Activated naive CD4-positive, alpha-beta T cell treated with anti-CD3 and anti-CD28 coated beads, Interleukin-2, amount 10 ng/mL, durations not matched to agents 7 days and 5 days (primary cell): ENCODE measurements at regions not wholly inside any gene's neighbourhood (a gene's known extent, or its start where the extent isn't known, plus 50 kb on each side); places are given as distances from the start of the nearest gene placed in this dataset.

Experiments used
- CTCF ChIA-PET: fragments of 350-600 bp; sonication (Branson Sonifier 250); formaldehyde crosslinking; loops from one replicate; lab custom pipeline; 2021; ENCODE audit warnings: antibody characterized with exemption; lab: Charles Lee
- DNase-seq: peaks from one replicate; pipeline ENCODE4 v3.0.0-alpha.2; 2020
- H3K27ac Mint-ChIP-seq: one replicate; pipeline ENCODE4 v1.8.0; 2021; ENCODE audit warnings: mild to moderate bottlenecking, moderate library complexity, mixed read lengths
- H3K27me3 Mint-ChIP-seq: one replicate; pipeline ENCODE4 v1.8.0; 2021; ENCODE audit warnings: mild to moderate bottlenecking, mixed read lengths
- H3K36me3 Mint-ChIP-seq: one replicate; pipeline ENCODE4 v1.8.0; 2021; ENCODE audit warnings: mixed read lengths
- H3K4me1 Mint-ChIP-seq: one replicate; pipeline ENCODE4 v1.8.0; 2021; ENCODE audit warnings: mixed read lengths
- H3K4me3 Mint-ChIP-seq: one replicate; pipeline ENCODE4 v1.8.0; 2021; ENCODE audit warnings: mild to moderate bottlenecking, moderate library complexity, mixed read lengths
- H3K9me3 Mint-ChIP-seq: one replicate; pipeline ENCODE4 v1.8.0; 2021; ENCODE audit warnings: mixed read lengths

DNA sequence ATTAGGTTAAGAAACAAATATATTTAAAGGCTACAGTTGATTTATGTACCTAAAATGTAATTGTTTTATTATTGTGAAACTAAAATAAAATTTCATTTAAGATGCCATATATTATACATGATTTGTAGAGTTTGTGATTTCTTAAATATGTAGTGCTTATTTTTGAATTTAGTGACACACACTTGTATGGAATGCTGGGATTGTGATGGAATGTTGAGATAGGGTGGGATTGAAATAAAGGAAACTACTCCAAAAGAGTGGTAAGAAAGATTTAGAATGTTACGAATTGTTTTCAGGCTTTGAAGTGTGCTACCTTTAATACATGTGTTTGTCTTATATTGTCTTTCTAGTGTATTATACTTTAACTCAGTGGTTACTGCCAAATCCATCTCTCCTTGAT lies 330.3 kb upstream of the PITX2 start:
- CTCF ChIA-PET: no interaction called here
- no peak for DNase-seq
- Mint-ChIP-seq H3K4me1 (no peaks in the 10 kb centered on the region), H3K27me3 (no peaks in the 10 kb centered on the region), H3K36me3 (no peaks in the 10 kb centered on the region), H3K4me3 (no peak overlapping the region), H3K9me3 (no peaks in the 10 kb centered on the region), H3K27ac (no peak overlapping the region)

DNA sequence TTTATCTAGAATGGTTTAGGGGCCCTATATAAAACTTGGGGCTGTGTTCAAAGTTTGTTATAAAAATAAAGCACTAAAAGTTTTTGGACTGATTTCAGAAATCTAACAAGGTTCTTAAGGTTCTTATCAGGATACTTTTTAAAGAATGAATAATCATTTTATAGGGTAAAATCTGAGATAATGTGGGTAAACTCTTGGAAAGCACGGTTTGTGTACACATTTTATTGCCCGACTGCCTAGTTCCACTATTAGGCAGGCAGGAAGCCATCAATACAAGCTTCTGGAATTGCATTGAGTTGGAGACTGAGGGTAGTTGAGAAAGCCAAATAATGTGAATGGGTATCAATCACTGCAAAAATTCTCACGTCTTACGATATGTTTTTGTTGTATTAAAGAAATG lies 331.0 kb upstream of the PITX2 start:
- DNase-seq: no peak
- CTCF ChIA-PET: no interaction called here
- no peaks in the 10 kb centered on the region for H3K4me1 Mint-ChIP-seq
- no peaks in the 10 kb centered on the region for H3K9me3 Mint-ChIP-seq
- no peaks in the 10 kb centered on the region for H3K36me3 Mint-ChIP-seq
- H3K27me3 Mint-ChIP-seq: no peaks in the 10 kb centered on the region
- no peak overlapping the region for H3K4me3 Mint-ChIP-seq
- no peak overlapping the region for H3K27ac Mint-ChIP-seq

DNA sequence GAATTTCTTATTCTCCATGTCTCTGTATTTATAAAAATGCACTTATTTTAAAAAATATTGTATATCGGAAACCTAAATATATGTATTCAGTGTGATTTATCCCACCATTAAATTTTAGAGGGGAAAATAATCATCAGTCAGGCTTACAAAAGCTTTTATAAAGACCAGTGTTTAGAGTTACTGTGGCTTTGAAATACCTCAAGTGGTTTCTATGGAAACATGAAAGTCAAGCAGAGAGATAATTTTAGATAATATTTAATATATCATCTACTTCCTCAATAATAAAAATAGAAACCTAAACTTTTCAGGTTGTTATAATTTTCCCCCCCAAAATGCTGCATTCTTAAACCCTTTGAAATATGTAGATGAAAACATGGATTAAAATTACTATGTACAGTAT lies 332.9 kb upstream of the PITX2 start:
- Mint-ChIP-seq H3K36me3 (no peaks in the 10 kb centered on the region), H3K4me3 (no peak overlapping the region), H3K4me1 (no peaks in the 10 kb centered on the region), H3K27me3 (no peaks in the 10 kb centered on the region), H3K27ac (no peak overlapping the region), H3K9me3 (no peaks in the 10 kb centered on the region)
- CTCF ChIA-PET: no interaction called here
- no peak for DNase-seq

DNA sequence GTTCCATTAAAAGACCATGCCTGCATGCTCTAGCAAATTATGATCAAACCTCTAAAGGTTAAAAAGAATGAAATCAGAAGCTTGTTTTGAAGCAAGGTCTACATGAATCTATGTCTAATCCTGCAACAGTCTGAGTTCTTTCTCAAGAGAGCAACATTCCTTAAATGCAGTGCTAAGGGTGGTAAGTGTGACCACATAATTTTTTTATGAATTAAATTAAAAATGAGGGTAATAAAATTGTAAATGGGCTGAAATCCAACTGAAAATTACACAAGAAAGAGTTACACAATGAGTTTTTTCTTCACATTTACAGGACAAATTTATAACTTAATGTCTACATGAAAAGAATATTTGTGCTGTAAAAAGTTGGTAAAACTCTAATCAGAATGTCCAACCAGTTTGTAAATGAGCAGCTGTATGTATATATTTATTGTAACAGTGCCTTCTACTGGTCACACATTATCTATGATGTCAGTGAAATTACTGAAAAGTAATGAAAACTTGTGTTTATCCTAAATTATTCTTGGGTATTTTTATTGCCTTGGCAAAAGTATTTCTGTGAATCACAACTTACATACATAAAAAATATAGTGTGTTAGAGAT lies 336.3 kb upstream of the PITX2 start:
- CTCF ChIA-PET: no interaction called here
- no peak overlapping the region for H3K27ac Mint-ChIP-seq

DNA sequence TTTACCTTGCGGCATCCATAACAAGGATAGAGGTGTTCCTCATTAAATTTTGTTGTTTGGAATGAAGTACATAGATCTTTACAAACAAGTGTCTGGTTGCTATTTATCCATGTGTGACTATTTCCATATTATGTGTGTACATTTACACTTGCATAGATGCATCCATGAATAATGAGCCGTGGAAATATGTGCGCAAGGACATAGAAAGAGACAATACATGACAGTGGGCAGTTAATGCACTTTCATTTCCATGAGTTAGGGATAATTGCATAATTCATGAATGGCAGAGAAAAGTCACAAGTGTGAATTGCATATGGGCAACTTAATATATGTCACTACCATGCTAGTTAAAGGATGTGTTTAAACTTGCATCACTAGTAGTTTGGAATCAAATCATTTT lies 338.2 kb upstream of the PITX2 start:
- H3K4me1 Mint-ChIP-seq: no peaks in the 10 kb centered on the region
- no peaks in the 10 kb centered on the region for H3K9me3 Mint-ChIP-seq
- no peak overlapping the region for H3K27ac Mint-ChIP-seq
- H3K4me3 Mint-ChIP-seq: no peak overlapping the region
- DNase-seq: no peak
- no peaks in the 10 kb centered on the region for H3K27me3 Mint-ChIP-seq
- no peaks in the 10 kb centered on the region for H3K36me3 Mint-ChIP-seq
- CTCF ChIA-PET: no interaction called here

More for the DNA sequence above, 336.3 kb upstream of the PITX2 start:
- H3K4me1 Mint-ChIP-seq: no peaks in the 10 kb centered on the region
- no peaks in the 10 kb centered on the region for H3K36me3 Mint-ChIP-seq
- H3K4me3 Mint-ChIP-seq: no peak overlapping the region
- no peak for DNase-seq
- no peaks in the 10 kb centered on the region for H3K9me3 Mint-ChIP-seq
- H3K27me3 Mint-ChIP-seq: no peaks in the 10 kb centered on the region

DNA sequence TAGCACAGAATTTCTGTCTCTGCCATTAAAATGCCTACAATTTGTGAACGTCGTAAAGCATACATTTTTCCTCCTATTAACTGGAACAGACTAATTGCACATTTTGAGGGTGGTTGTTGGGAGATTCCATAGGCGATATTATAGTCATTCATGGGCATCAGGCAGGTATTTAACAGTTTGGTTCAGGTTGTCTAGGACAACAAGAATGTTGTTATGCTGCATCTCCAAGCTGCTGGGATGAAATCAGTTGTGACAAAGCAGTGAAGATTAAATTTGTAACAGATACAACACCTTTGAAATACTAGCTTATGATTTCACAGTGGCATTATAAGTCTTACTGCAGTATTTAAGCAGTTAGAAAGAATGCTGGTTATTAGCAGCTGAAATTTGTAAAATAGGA lies 339.7 kb upstream of the PITX2 start:
- no peak overlapping the region for H3K27ac Mint-ChIP-seq
- no peaks in the 10 kb centered on the region for H3K9me3 Mint-ChIP-seq
- DNase-seq: no peak
- no peaks in the 10 kb centered on the region for H3K36me3 Mint-ChIP-seq
- H3K4me3 Mint-ChIP-seq: no peak overlapping the region
- no peaks in the 10 kb centered on the region for H3K27me3 Mint-ChIP-seq
- CTCF ChIA-PET: no interaction called here
- H3K4me1 Mint-ChIP-seq: no peaks in the 10 kb centered on the region

DNA sequence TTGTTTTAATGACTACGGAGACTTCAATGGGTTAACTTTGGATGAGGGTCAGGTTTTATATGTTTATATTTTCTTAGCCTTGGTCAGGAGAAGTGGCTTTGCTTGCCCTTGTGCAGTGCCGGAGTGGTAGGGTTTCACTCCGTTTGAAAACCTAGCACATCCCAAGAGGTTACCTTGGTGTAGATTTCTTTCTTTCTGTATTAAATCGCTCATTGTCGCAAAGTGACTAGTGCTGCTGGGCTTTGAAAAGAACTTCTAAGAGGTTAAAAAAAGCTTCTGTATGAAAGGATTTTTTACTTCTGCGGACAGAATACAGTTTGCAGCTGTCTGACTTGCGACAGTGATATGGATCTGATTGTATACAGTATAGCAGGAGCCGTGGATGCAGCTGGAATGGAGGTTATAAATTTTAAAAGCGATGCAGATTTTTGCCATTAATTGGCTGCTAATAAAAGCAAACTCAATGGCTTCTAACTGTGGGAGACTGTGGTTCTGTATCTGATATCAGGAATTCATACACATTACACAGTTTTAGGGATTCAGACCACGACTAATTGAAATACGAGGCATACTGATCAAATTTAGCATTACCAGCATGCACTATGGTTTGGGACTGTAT lies 340.9 kb upstream of the PITX2 start:
- Mint-ChIP-seq H3K4me1 (no peaks in the 10 kb centered on the region), H3K27ac (no peak overlapping the region), H3K36me3 (no peaks in the 10 kb centered on the region), H3K9me3 (no peaks in the 10 kb centered on the region), H3K4me3 (no peak overlapping the region), H3K27me3 (no peaks in the 10 kb centered on the region)
- CTCF ChIA-PET: no interaction called here
- no peak for DNase-seq

DNA sequence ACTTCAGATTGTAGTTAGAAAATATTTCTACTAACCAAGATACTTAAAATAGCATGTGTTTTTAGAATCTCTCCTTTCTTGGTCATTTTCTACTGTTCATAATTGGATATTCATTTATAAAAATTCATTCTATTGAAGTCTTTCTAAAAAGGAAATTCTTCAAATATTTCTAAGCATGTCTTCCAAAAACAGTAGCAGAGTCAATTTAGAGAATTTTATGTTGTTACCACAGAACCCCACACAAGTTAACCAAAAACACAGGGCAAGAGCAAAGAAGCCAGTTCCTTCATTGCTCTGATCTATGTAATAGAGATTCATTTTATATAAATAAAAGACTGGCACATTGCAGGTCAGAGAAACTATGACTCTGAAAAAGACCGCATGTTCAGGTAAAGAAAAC lies 345.1 kb upstream of the PITX2 start:
- H3K27ac Mint-ChIP-seq: no peak overlapping the region
- H3K36me3 Mint-ChIP-seq: no peaks in the 10 kb centered on the region
- H3K4me3 Mint-ChIP-seq: no peak overlapping the region
- no peaks in the 10 kb centered on the region for H3K4me1 Mint-ChIP-seq
- DNase-seq: no peak
- H3K9me3 Mint-ChIP-seq: no peaks in the 10 kb centered on the region
- CTCF ChIA-PET: no interaction called here
- H3K27me3 Mint-ChIP-seq: no peaks in the 10 kb centered on the region

DNA sequence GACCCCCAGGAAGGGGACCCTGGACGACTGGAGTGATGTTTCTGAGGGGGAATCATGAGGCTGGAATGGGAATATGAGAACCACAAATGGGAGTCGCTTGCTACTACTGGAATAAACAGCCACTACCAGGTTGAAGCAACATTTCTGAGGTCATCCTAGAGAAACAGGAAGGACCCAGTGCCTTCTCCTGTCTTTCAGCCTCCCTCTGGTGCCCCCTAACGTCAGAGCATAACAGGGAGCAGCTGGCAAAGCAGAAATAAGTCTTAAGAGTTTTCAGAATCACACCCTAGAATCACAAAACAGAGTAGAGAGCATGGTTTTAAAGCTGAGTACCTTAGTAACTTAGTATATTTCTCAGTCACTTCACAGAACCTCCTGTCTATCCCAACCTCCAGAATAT lies 347.8 kb upstream of the PITX2 start:
- peak; percentile 20 for DNase-seq
- no peaks in the 10 kb centered on the region for H3K9me3 Mint-ChIP-seq
- CTCF ChIA-PET: no interaction called here
- no peaks in the 10 kb centered on the region for H3K36me3 Mint-ChIP-seq
- no peaks in the 10 kb centered on the region for H3K27me3 Mint-ChIP-seq
- no peaks in the 10 kb centered on the region for H3K4me1 Mint-ChIP-seq
- H3K27ac Mint-ChIP-seq: no peak overlapping the region
- H3K4me3 Mint-ChIP-seq: no peak overlapping the region

DNA sequence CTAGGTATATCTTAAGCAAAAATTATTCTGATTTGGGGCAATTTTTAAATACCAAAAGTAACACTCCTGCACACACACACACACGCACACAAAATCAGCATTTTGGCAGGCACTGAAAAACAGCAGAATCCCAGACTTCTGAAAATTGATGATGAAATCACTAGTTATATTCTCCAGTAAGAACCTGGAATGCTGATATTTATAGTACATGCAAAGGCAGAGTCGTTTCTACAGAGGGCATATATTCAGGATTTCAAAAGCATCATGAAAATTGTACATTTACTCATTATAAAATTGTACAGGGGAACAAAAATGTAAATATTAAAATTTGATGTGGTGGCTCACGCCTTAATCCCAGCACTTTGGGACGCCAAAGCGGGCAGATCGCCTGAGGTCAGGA lies 352.5 kb upstream of the PITX2 start:
- Mint-ChIP-seq H3K4me3 (no peak overlapping the region), H3K27me3 (no peaks in the 10 kb centered on the region), H3K36me3 (no peaks in the 10 kb centered on the region), H3K27ac (no peak overlapping the region), H3K9me3 (peaks cover 2% of the 10 kb centered on the region), H3K4me1 (no peaks in the 10 kb centered on the region)
- CTCF ChIA-PET: no interaction called here
- no peak for DNase-seq

DNA sequence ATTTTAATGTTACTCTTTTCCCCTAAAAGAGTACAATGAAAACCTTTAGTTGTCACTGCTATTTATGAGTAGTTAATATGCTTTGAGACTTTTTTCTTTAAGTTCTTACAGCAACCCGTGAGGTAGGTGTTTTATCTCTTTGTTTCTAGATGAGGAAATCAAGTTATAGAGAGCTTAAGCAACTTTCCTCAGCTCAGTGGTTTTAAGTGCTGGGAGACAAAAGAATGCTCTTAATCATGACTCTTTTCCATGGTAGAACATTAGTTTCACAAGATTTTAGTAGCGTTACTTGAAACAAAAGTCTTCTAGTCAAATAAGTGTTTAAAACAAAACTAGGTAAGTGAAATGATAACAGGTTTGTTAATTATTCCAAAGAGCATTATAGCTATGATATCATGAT lies 354.7 kb upstream of the PITX2 start:
- CTCF ChIA-PET: no interaction called here
- H3K4me3 Mint-ChIP-seq: no peak overlapping the region
- no peak for DNase-seq
- H3K9me3 Mint-ChIP-seq: peaks cover 2% of the 10 kb centered on the region
- H3K27ac Mint-ChIP-seq: no peak overlapping the region
- H3K36me3 Mint-ChIP-seq: no peaks in the 10 kb centered on the region
- H3K27me3 Mint-ChIP-seq: no peaks in the 10 kb centered on the region
- H3K4me1 Mint-ChIP-seq: no peaks in the 10 kb centered on the region

DNA sequence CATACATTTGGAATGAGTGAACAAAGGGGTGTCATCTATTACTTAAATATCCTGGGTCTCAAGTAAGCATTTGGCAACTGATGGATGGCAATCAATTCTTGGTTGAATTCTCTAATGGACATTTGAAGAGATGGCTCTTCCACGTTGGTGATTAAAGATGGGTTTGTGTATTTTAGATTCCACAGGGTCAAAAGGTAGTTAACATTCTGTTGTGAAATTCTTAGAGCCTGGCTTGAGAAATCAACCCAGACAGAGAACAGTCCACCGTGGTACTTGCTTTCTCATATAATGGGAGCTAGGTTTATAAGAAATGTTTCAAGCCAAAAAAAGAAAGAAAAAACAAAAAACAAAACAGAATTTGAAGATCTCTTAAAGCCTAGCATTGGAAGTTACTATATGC lies 355.9 kb upstream of the PITX2 start:
- Mint-ChIP-seq H3K27me3 (no peaks in the 10 kb centered on the region), H3K36me3 (no peaks in the 10 kb centered on the region), H3K9me3 (peaks cover 2% of the 10 kb centered on the region), H3K4me3 (no peak overlapping the region), H3K27ac (no peak overlapping the region), H3K4me1 (no peaks in the 10 kb centered on the region)
- CTCF ChIA-PET: no interaction called here
- no peak for DNase-seq

DNA sequence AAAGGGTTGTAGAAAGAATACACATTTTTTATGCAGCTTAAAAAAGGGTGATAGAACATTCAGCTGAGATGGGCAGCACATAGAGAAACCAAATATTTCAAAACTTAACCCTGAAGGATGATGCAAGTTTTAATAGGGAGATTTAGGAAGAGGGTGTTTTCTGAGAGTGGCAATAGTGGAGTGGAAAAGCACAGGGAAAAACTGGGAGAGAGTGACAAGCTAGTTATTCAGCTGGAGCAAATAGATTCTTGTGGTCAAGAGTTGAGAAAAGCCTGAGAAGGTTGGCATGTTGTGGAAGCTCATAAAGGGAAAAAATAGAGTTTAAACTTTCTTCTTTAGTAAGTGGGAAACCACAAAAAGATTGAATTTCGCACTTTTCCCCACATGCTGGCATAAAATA lies 359.6 kb upstream of the PITX2 start:
- H3K4me1 Mint-ChIP-seq: no peaks in the 10 kb centered on the region

DNA sequence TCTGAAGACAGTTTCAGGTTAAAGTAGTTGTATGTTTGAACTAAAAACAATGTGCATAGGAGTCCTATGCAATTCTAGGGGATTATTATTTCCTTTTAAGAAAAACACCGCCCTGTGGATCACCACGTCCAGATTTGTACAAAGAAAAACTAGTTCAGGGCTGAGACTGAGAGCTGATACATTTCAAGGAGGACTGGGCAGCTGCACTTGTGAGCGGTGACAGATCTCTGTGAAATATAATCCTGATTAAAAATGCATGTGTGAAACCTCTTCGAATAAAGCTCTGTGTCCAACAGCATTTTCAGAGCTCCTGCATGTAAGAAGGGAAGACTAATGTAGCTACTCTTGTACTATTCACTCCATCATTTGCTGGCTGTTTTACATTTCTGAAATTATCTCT lies 365.8 kb upstream of the PITX2 start:
- CTCF ChIA-PET: no interaction called here
- no peaks in the 10 kb centered on the region for H3K9me3 Mint-ChIP-seq
- H3K4me3 Mint-ChIP-seq: no peak overlapping the region
- no peaks in the 10 kb centered on the region for H3K4me1 Mint-ChIP-seq
- H3K36me3 Mint-ChIP-seq: no peaks in the 10 kb centered on the region
- no peaks in the 10 kb centered on the region for H3K27me3 Mint-ChIP-seq
- no peak overlapping the region for H3K27ac Mint-ChIP-seq
- no peak for DNase-seq

More for the DNA sequence above, 359.6 kb upstream of the PITX2 start:
- Mint-ChIP-seq H3K27me3 (no peaks in the 10 kb centered on the region), H3K36me3 (no peaks in the 10 kb centered on the region), H3K4me3 (no peak overlapping the region), H3K27ac (no peak overlapping the region), H3K9me3 (peaks cover 2% of the 10 kb centered on the region)
- CTCF ChIA-PET: no interaction called here
- DNase-seq: no peak

DNA sequence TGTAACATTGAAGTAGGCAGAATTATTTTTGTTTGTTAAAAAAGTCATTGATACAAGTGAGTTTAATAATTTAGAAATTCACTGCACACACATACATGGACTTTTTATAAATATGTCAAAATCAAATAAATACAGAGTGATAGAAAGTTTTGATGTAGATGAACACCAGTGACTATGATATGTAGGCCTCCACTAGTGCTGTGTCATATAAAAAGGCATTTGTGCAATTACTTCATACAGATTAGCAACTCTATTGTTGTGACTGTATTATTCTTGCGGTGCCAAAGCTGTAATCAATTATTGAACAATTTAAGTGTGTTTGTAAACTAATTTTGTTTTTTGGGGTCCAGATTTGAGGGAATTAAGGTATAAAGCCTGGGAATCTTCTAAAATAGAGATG lies 366.2 kb upstream of the PITX2 start:
- Mint-ChIP-seq H3K36me3 (no peaks in the 10 kb centered on the region), H3K4me3 (no peak overlapping the region), H3K9me3 (no peaks in the 10 kb centered on the region), H3K4me1 (no peaks in the 10 kb centered on the region), H3K27ac (no peak overlapping the region), H3K27me3 (no peaks in the 10 kb centered on the region)
- no peak for DNase-seq
- CTCF ChIA-PET: no interaction called here

DNA sequence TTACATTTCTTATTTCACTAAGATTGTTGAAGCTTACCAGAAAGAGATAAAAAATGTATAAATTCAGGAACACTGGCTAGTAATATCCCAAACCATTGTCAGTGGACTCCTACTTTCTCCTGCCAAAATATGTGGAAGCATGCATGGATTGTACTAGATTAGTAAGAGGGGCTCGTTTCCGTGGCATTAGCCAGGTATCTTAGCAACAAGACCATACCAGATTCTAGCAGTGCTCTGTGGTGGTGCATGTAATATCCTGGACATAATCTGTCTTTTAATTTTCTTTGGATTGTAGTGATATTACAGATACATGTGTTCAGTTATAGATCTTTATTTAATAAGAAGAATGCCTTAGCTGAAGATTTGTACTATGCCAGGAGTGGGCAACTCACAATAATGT lies 371.9 kb upstream of the PITX2 start:
- no peak for DNase-seq
- no peak overlapping the region for H3K4me3 Mint-ChIP-seq
- H3K27ac Mint-ChIP-seq: no peak overlapping the region
- CTCF ChIA-PET: no interaction called here
- no peaks in the 10 kb centered on the region for H3K9me3 Mint-ChIP-seq
- H3K27me3 Mint-ChIP-seq: no peaks in the 10 kb centered on the region
- no peaks in the 10 kb centered on the region for H3K36me3 Mint-ChIP-seq
- no peaks in the 10 kb centered on the region for H3K4me1 Mint-ChIP-seq
